Common myeloid progenitor, CD34-positive (primary cell): ENCODE measurements at regions not wholly inside any gene's neighbourhood (a gene's known extent, or its start where the extent isn't known, plus 50 kb on each side); places are given as distances from the start of the nearest gene placed in this dataset.

Experiments
- CTCF ChIA-PET: fragments of 350-600 bp; sonication (Branson Sonifier 250); formaldehyde crosslinking; loops from one replicate; lab custom pipeline; 2021; ENCODE audit warnings: antibody characterized with exemption; lab: Charles Lee
- POLR2A ChIA-PET: fragments of 350-600 bp; sonication (Branson Sonifier 250); formaldehyde crosslinking; loops from one replicate; lab custom pipeline; 2021; ENCODE audit warnings: antibody characterized with exemption; lab: Charles Lee
- DNase-seq, 3 donors: peaks; one replicate each; pipeline versions ENCODE4 v3.0.0 to v3.0.0-alpha.2; 2013
- H3K27ac ChIP-seq, 2 experiments: 1 replicate in 1 of 2; 2 replicates in 1 of 2; pipeline ENCODE4 v1.7.0; 2013; ENCODE audit warnings: inconsistent platforms in 2 of 2, low read length in 2 of 2, mild to moderate bottlenecking in 2 of 2, low read depth in 1 of 2, moderate library complexity in 1 of 2; ENCODE audit not compliant: severe bottlenecking in 2 of 2, insufficient read depth in 1 of 2, poor library complexity in 1 of 2
- H3K27me3 ChIP-seq, 5 experiments: replicated peaks in 2 of 5; 1 replicate in 3 of 5; 2 replicates in 2 of 5; pipeline versions ENCODE4 v1.6.1 to v1.7.0; 2013; ENCODE audit warnings: low read length in 4 of 5, mild to moderate bottlenecking in 2 of 5, moderate library complexity in 2 of 5, inconsistent platforms in 1 of 5; ENCODE audit not compliant: insufficient read depth in 5 of 5, control insufficient read depth in 4 of 5
- H3K36me3 ChIP-seq, 4 experiments: 1 replicate in 2 of 4; 2 replicates in 2 of 4; pipeline versions ENCODE4 v1.6.1 to v1.7.0; 2013; ENCODE audit warnings: low read length in 3 of 4, control low read depth in 1 of 4, mild to moderate bottlenecking in 1 of 4; ENCODE audit not compliant: control insufficient read depth in 4 of 4, insufficient read depth in 4 of 4
- H3K4me1 ChIP-seq, 4 experiments: 1 replicate in 3 of 4; 2 replicates in 1 of 4; pipeline versions ENCODE4 v1.6.1 to v1.7.1; 2013; ENCODE audit warnings: low read length in 3 of 4, mild to moderate bottlenecking in 3 of 4, control low read depth in 1 of 4, inconsistent platforms in 1 of 4, moderate library complexity in 1 of 4; ENCODE audit not compliant: control insufficient read depth in 4 of 4, insufficient read depth in 4 of 4; ENCODE audit errors: control extremely low read depth in 1 of 4
- H3K4me3 ChIP-seq, 7 experiments: 1 replicate in 4 of 7; 2 replicates in 3 of 7; pipeline versions ENCODE4 v1.5.1 to v1.7.0; 2013; ENCODE audit warnings: mild to moderate bottlenecking in 7 of 7, low read length in 6 of 7, moderate library complexity in 6 of 7, inconsistent platforms in 2 of 7, low read depth in 2 of 7, control low read depth in 1 of 7; ENCODE audit not compliant: insufficient read depth in 4 of 7, control insufficient read depth in 1 of 7; ENCODE audit errors: extremely low read depth in 1 of 7
- H3K9me3 ChIP-seq, 5 experiments: 1 replicate in 4 of 5; 2 replicates in 1 of 5; pipeline versions ENCODE4 v1.6.1 to v1.7.1; 2013; ENCODE audit warnings: low read length in 4 of 5, mild to moderate bottlenecking in 2 of 5, inconsistent platforms in 1 of 5, low read depth in 1 of 5, moderate library complexity in 1 of 5; ENCODE audit not compliant: control insufficient read depth in 4 of 5, insufficient read depth in 2 of 5; ENCODE audit errors: control extremely low read depth in 1 of 5
- WGBS: methylation state at CpG from one replicate; pipeline ENCODE4 v1.1.5; 2013; ENCODE audit not compliant: insufficient coverage; 5-methylcytosine and 5-hydroxymethylcytosine counted together

DNA sequence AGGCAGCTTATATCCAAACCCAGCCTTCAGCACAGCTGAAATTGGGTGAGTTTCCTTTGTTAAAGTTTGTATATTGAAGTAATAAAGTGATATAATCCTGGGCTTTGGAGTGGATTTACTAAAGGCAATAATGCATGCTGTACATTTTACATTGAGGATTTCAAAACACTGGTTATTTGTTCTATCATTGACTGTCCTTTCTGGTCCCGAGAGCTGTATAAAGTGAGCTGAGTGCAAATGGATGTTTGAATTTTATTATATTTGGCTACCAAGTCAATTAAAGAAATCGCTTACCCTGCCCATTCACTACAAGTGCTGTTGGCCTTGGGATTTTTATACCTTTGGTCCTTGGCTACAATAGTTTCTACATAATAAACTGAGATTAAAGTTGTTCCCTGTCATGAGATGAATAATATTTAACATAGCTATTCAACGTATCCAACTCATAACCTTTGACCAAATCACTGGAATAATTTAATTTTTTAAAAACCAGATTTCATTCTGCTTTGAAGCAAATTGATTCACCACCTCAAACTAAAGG lies 207.9 kb downstream of the KLF5 start:
- ChIA-PET CTCF (no interaction called here), POLR2A (no interaction called here)
- whole genome bisulfite sequencing = 100% methylated on average over 1 of the region's 3 CpGs
- H3K9me3 ChIP-seq = peaks cover 0 to 6% (median 2%) of the 10 kb centered on the region in 5 experiments
- H3K27ac ChIP-seq = no peak overlapping the region
- DNase-seq = no peak
- H3K36me3 ChIP-seq = no peaks in the 10 kb centered on the region
- H3K4me1 ChIP-seq = no peaks in the 10 kb centered on the region
- H3K4me3 ChIP-seq = no peak overlapping the region
- no peaks in the 10 kb centered on the region for H3K27me3 ChIP-seq

GRCh38 chr13:73262862-73263627 lies 204.2 kb downstream of the KLF5 start:
- no CpG with 5 or more reads among the region's 5 CpGs for WGBS
- Histone ChIP-seq H3K9me3 (no peaks in the 10 kb centered on the region), H3K27ac (no peak overlapping the region), H3K27me3 (no peaks in the 10 kb centered on the region), H3K4me3 (no peak overlapping the region), H3K36me3 (no peaks in the 10 kb centered on the region), H3K4me1 (no peaks in the 10 kb centered on the region)
- DNase-seq = no peak
- ChIA-PET CTCF (no interaction called here), POLR2A (no interaction called here)

- CTCF ChIA-PET = no interaction called here
- 100% methylated on average over 2 of the region's 4 CpGs for WGBS
- Histone ChIP-seq H3K36me3 (no peaks in the 10 kb centered on the region), H3K27me3 (no peaks in the 10 kb centered on the region), H3K4me3 (no peak overlapping the region), H3K4me1 (no peaks in the 10 kb centered on the region), H3K27ac (no peak overlapping the region), H3K9me3 (no peaks in the 10 kb centered on the region)
- DNase-seq = no peak
- POLR2A ChIA-PET = no interaction called here
Measured at GRCh38 chr13:73261739-73262216, 203.0 kb downstream of the KLF5 start.

- ChIA-PET CTCF (no interaction called here), POLR2A (no interaction called here)
- Histone ChIP-seq H3K27ac (no peak overlapping the region), H3K9me3 (no peaks in the 10 kb centered on the region), H3K27me3 (no peaks in the 10 kb centered on the region), H3K4me3 (no peak overlapping the region), H3K4me1 (no peaks in the 10 kb centered on the region), H3K36me3 (no peaks in the 10 kb centered on the region)
- DNase-seq = peak in 2 of 3 donors; percentile 4 to 13
- whole genome bisulfite sequencing = 90% methylated on average over 7 of the region's 14 CpGs
Measured at GRCh38 chr13:73259061-73260017, 200.5 kb downstream of the KLF5 start.

DNA sequence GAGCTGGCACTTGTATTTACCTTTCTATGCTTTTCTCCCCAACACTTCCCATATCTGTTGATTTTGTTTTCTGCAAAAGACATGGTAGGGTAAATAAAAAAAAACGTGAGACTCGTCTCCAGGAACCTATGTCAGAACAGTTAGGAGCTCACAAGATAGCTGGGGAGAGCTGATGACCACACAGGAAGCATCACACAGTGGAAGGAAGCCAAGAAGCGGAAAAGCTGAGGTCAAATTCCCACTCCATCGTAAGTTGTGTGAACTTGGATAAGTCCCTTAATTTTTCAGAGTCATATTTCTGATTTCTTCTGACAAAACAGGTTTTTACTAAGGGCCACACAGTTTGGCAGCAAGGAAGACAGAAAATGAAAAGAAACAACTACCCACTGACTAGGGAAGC lies 199.6 kb downstream of the KLF5 start:
- 62% methylated on average over 4 of the region's 4 CpGs for WGBS
- no peaks in the 10 kb centered on the region for H3K9me3 ChIP-seq
- no peaks in the 10 kb centered on the region for H3K4me1 ChIP-seq
- H3K4me3 ChIP-seq = no peak overlapping the region
- CTCF ChIA-PET = no interaction called here
- H3K27me3 ChIP-seq = no peaks in the 10 kb centered on the region
- no peak for DNase-seq
- H3K36me3 ChIP-seq = no peaks in the 10 kb centered on the region
- no peak overlapping the region for H3K27ac ChIP-seq
- POLR2A ChIA-PET = interaction anchor here (0.6 kb wide), 1 partner anchor 18 kb away, joined by 3 read pairs; no protein-coding TSS in a partner anchor

- POLR2A ChIA-PET = no interaction called here
- CTCF ChIA-PET = no interaction called here
- H3K4me1 ChIP-seq = no peaks in the 10 kb centered on the region
- no peaks in the 10 kb centered on the region for H3K36me3 ChIP-seq
- WGBS = 45% methylated on average over 2 of the region's 2 CpGs
- H3K4me3 ChIP-seq = no peak overlapping the region
- no peak for DNase-seq
- no peak overlapping the region for H3K27ac ChIP-seq
- H3K27me3 ChIP-seq = no peaks in the 10 kb centered on the region
- H3K9me3 ChIP-seq = peaks cover 0 to 1% (median 0%) of the 10 kb centered on the region in 5 experiments
Measured at GRCh38 chr13:73254827-73255226, 196.0 kb downstream of the KLF5 start.
